BE2C (cell line): ENCODE measurements at regions not wholly inside any gene's neighbourhood (a gene's known extent, or its start where the extent isn't known, plus 50 kb on each side); places are given as distances from the start of the nearest gene placed in this dataset.

Source experiments
- DNase-seq: peaks from one replicate; pipeline ENCODE4 v3.0.0-alpha.2; 2020
- H3K27me3 ChIP-seq: fragments of 250-450 bp; sonication (Bioruptor Pico); 2 replicates; pipeline ENCODE4 v1.5.1; 2020; ENCODE audit warnings: mild to moderate bottlenecking
- H3K36me3 ChIP-seq: fragments of 250-450 bp; sonication (Bioruptor Pico); 2 replicates; pipeline ENCODE4 v1.5.1; 2020; ENCODE audit warnings: mild to moderate bottlenecking
- H3K4me1 ChIP-seq: fragments of 250-450 bp; sonication (Bioruptor Pico); 2 replicates; pipeline ENCODE4 v1.5.1; 2020
- H3K4me3 ChIP-seq: 2 replicates; pipeline ENCODE4 v1.5.1; 2011; ENCODE audit warnings: low read depth, low read length
- H3K9me3 ChIP-seq: fragments of 250-450 bp; sonication (Bioruptor Pico); 2 replicates; pipeline ENCODE4 v1.5.1; 2020
- TF ChIP-seq, protein P1 (sequence below): IDR thresholded peaks from 2 replicates; pipeline ENCODE4 v1.5.1; 2012; ENCODE audit warnings: mild to moderate bottlenecking, low read depth, low read length

DNA sequence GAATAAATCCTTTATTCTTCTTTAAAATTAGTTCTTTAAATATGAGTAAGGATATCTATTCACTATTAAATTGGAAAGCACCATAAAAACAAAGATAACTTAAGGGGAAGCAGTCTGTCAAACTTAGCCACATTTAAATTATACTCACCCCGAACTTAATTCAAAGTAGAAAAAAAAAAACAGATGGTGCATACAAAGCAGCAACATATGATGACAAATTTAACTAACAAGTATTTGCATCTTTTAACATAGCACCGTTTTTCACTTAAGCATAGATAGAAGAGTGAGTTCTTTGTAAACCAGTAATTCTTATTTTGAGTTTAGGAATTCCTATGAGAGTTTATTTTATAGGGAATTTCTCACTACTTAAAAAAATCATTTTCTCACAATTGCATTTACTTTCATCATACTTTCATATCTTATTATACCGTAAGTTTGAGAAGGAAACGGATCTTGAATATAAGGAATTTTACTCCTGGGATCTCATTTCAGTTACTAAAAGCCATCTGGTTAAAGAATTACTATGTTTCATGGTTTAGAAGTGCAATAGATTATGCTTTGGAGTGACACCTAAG lies 828.2 kb upstream of the MAP3K7 start:
- no peaks in the 10 kb centered on the region for H3K9me3 ChIP-seq
- no peak overlapping the region for H3K4me3 ChIP-seq
- no peaks in the 10 kb centered on the region; the same call in 1 of the 2 replicates for H3K27me3 ChIP-seq
- no peaks in the 10 kb centered on the region for H3K36me3 ChIP-seq
- TF ChIP-seq, protein P1, sequence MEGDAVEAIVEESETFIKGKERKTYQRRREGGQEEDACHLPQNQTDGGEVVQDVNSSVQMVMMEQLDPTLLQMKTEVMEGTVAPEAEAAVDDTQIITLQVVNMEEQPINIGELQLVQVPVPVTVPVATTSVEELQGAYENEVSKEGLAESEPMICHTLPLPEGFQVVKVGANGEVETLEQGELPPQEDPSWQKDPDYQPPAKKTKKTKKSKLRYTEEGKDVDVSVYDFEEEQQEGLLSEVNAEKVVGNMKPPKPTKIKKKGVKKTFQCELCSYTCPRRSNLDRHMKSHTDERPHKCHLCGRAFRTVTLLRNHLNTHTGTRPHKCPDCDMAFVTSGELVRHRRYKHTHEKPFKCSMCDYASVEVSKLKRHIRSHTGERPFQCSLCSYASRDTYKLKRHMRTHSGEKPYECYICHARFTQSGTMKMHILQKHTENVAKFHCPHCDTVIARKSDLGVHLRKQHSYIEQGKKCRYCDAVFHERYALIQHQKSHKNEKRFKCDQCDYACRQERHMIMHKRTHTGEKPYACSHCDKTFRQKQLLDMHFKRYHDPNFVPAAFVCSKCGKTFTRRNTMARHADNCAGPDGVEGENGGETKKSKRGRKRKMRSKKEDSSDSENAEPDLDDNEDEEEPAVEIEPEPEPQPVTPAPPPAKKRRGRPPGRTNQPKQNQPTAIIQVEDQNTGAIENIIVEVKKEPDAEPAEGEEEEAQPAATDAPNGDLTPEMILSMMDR: no peak
- no peak for DNase-seq
- H3K4me1 ChIP-seq: no peaks in the 10 kb centered on the region

DNA sequence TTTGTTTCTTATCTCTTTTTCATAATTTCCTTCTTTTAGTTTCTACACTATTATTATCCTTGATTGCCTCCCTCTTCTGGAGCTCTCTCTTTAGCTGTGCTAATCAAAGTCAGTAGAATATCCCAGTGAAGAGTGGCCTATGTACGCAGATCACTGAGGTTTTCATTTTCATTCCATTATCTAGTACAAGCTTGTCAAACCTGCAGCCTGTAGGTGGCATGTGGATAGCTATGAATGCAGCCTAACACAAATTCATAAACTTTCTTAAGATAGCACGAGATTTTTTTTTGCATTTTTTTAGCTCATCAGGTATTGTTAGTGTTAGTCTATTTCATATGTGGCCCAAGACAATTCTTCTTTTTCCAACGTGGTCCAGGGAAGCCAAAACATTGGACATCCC lies 825.7 kb upstream of the MAP3K7 start:
- TF ChIP-seq, protein P1: no peak
- H3K4me3 ChIP-seq: no peak overlapping the region
- no peaks in the 10 kb centered on the region; the same call in 1 of the 2 replicates for H3K27me3 ChIP-seq
- no peak for DNase-seq
- H3K36me3 ChIP-seq: no peaks in the 10 kb centered on the region
- no peaks in the 10 kb centered on the region for H3K9me3 ChIP-seq
- no peaks in the 10 kb centered on the region for H3K4me1 ChIP-seq

DNA sequence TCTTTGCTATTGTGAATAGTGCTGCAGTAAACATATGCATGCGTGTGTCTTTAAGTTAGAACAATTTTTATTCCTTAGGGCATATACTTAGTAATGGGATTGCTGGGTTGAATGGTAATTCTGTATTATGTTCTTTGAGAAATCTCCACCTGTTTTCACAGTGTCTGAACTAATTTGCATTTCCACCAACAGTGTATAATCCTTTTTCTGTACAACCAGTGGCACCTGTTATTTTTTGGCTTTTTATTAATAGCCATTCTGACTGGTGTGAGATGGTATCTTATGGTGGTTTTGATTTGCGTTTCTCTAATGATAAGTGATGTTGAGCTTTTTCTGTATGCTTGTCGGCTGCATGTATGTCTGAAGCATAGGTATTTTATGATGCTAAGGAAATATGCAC lies 820.8 kb upstream of the MAP3K7 start:
- Histone ChIP-seq H3K36me3 (no peaks in the 10 kb centered on the region), H3K9me3 (no peaks in the 10 kb centered on the region), H3K4me3 (no peak overlapping the region), H3K4me1 (no peaks in the 10 kb centered on the region), H3K27me3 (no peaks in the 10 kb centered on the region)
- no peak for DNase-seq
- TF ChIP-seq, protein P1: no peak

DNA sequence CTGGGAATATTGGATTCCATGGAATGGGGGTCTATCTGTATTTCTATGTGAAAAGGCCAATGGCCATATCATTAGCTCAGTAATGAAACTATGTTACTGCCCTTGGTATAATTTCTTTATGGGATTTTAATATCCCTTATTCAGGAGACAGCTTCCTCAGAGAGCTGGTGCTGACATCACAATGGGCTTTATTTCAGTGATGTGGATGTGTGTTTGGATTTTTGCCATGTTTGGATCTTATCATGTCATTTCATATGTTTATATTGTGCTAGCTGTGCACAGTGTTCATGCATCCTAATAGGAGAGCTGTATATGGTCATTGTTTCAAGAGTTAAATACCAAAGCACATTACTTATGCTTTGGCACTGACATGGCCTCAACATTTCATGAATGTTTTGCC lies 806.1 kb upstream of the MAP3K7 start:
- Histone ChIP-seq H3K4me1 (no peaks in the 10 kb centered on the region), H3K9me3 (no peaks in the 10 kb centered on the region), H3K27me3 (no peaks in the 10 kb centered on the region), H3K36me3 (no peaks in the 10 kb centered on the region), H3K4me3 (no peak overlapping the region)
- TF ChIP-seq, protein P1: no peak
- no peak for DNase-seq

DNA sequence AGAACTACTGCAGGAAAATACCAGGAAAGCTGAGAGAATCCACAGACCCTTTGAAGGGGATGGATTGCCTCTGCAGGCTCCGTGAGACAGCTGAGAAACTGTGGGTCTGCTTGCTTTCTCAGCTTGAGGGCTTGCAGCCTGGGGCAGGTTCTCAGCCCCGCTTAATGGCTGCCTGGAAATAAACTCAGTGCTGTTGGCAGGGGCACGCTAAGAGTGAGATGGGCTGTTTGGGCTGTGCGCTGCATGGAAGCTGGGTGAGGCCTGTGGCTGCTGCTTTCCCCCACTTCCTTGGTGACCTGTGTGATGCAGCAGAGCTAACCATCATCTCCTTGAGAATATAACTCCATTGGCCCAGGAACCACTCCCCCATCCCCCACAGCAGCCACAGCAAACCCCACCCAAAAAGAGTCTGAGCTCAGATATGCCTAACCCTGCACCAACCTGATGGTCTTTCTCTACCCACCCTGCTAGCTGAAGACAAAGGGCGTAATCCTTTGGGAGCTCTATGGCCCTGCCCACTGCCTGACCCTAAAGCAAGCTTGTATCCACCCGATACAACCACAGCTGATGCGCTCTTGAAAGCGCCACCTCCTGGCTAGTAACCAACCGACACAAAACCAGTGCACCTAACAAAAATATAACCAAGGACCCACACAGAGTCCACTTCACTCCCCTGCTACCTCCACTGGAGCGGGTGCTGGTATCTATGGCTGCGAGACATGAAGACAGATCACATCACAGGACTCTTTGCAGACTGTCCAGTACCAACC lies 800.6 kb upstream of the MAP3K7 start:
- Histone ChIP-seq H3K9me3 (no peaks in the 10 kb centered on the region), H3K4me3 (no peak overlapping the region), H3K27me3 (no peaks in the 10 kb centered on the region), H3K36me3 (no peaks in the 10 kb centered on the region), H3K4me1 (no peaks in the 10 kb centered on the region)
- no peak for DNase-seq
- TF ChIP-seq, protein P1: no peak

DNA sequence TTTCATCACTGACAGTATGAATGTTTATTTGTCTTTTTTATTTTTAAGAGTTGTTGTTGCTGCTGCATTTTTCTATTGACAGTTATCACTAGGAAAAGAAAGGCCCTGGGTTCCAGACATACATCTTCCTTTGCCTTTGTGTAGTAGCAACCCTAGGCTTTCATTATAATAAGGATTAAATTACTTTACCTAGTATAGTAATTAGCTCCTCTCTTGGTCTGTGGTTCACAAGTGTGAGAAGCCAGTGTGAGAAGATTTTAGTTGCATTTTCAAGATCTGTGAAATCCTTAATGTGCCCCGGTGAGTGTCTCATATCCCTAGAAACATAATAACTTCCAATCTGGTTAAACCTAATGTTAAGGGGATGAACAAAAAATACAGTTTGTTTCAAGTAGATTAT lies 799.3 kb upstream of the MAP3K7 start:
- no peaks in the 10 kb centered on the region for H3K9me3 ChIP-seq
- H3K36me3 ChIP-seq: no peaks in the 10 kb centered on the region
- no peaks in the 10 kb centered on the region for H3K4me1 ChIP-seq
- H3K4me3 ChIP-seq: no peak overlapping the region
- TF ChIP-seq, protein P1: no peak
- DNase-seq: no peak
- H3K27me3 ChIP-seq: no peaks in the 10 kb centered on the region
